ENCODE measurements at regions not wholly inside any gene's neighbourhood (a gene's known extent, or its start where the extent isn't known, plus 50 kb on each side); places are given as distances from the start of the nearest gene placed in this dataset.

DNA sequence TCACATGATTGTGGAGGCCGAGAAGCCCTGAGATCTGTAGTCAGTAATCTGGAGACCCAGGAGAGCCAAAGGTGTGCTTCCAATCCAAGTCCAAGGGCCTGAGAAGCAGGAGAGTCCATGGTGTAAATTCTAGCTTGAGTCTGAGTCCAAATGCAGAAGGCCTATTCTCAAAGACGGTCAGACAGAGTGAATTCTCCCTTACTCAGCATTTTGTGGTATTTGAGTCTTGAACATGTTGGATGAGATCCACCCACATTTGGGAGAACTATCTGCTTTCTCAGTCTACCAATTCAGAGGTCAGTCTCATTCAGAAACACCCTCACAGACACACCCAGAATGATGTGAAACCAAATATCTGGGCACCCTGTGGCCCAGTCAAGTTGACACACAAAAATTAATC is 128.8 kb upstream of the PTCH1 start:
- WGBS, 2 experiments (ENCODE audit: insufficient coverage in 1 of 2, insufficient read length in 1 of 2) = 87 to 95% methylated on average over 2 of the region's 2 CpGs
- H3K27me3 ChIP-seq (ENCODE audit: control insufficient read depth, insufficient read depth, low read length, poor library complexity, severe bottlenecking) = no peaks in the 10 kb centered on the region
- no peaks in the 10 kb centered on the region for H3K4me1 ChIP-seq (ENCODE audit: control insufficient read depth, insufficient read depth, low read length)
- peaks cover 4% of the 10 kb centered on the region for H3K9me3 ChIP-seq (ENCODE audit: control insufficient read depth, low read length)
- Mint-ChIP-seq H3K27me3 (ENCODE audit: insufficient read depth) (no peaks in the 10 kb centered on the region), H3K9me3 (no peaks in the 10 kb centered on the region), H3K27ac (no peak overlapping the region), H3K4me3 (no peak overlapping the region), H3K36me3 (ENCODE audit: low read depth) (no peaks in the 10 kb centered on the region), H3K4me1 (no peaks in the 10 kb centered on the region)
- DNase-seq = no peak
- no peak overlapping the region for H3K9ac ChIP-seq (ENCODE audit: extremely low read depth, low read length, poor library complexity, severe bottlenecking)
- H3K27ac ChIP-seq (ENCODE audit: low read depth, low read length) = no peak overlapping the region
- no peak overlapping the region for H3K4me3 ChIP-seq (ENCODE audit: low read length)
- TF ChIP-seq, protein P1, sequence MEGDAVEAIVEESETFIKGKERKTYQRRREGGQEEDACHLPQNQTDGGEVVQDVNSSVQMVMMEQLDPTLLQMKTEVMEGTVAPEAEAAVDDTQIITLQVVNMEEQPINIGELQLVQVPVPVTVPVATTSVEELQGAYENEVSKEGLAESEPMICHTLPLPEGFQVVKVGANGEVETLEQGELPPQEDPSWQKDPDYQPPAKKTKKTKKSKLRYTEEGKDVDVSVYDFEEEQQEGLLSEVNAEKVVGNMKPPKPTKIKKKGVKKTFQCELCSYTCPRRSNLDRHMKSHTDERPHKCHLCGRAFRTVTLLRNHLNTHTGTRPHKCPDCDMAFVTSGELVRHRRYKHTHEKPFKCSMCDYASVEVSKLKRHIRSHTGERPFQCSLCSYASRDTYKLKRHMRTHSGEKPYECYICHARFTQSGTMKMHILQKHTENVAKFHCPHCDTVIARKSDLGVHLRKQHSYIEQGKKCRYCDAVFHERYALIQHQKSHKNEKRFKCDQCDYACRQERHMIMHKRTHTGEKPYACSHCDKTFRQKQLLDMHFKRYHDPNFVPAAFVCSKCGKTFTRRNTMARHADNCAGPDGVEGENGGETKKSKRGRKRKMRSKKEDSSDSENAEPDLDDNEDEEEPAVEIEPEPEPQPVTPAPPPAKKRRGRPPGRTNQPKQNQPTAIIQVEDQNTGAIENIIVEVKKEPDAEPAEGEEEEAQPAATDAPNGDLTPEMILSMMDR (conservative IDR thresholded peaks at IDR 0.05) = no peak
- no peaks in the 10 kb centered on the region for H3K36me3 ChIP-seq (ENCODE audit: control insufficient read depth, insufficient read depth, low read length)

DNA sequence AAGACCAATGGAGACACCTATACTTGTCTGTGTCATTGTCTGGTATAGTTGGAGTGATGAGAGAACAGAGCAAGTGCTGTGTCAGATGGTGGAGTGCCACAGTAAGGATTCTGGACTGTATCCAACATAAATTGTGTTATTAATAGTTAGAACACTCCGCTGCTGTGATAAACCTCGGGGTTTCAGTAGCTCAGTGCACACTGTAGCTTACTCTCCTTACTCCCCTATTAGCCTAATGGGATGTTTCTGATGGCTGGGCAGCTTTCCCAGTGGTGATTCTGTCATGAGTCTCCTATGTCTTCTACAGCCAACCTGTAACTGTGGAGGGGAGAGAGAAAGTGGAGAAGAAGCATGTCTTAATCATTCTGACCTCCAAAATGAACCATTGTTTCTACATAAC is 127.6 kb upstream of the PTCH1 start:
- no peak overlapping the region for H3K27ac Mint-ChIP-seq
- Histone ChIP-seq H3K9me3 (ENCODE audit: control insufficient read depth, low read length) (peaks cover 4% of the 10 kb centered on the region), H3K4me1 (ENCODE audit: control insufficient read depth, insufficient read depth, low read length) (no peaks in the 10 kb centered on the region), H3K36me3 (ENCODE audit: control insufficient read depth, insufficient read depth, low read length) (no peaks in the 10 kb centered on the region), H3K4me3 (ENCODE audit: low read length) (no peak overlapping the region), H3K27me3 (ENCODE audit: control insufficient read depth, insufficient read depth, low read length, poor library complexity, severe bottlenecking) (no peaks in the 10 kb centered on the region), H3K27ac (ENCODE audit: low read depth, low read length) (no peak overlapping the region), H3K9ac (ENCODE audit: extremely low read depth, low read length, poor library complexity, severe bottlenecking) (no peak overlapping the region)
- H3K4me1 Mint-ChIP-seq = no peaks in the 10 kb centered on the region
- TF ChIP-seq, protein P1 (conservative IDR thresholded peaks at IDR 0.05) = no peak
- H3K9me3 Mint-ChIP-seq = no peaks in the 10 kb centered on the region
- no peaks in the 10 kb centered on the region for H3K36me3 Mint-ChIP-seq (ENCODE audit: low read depth)
- H3K4me3 Mint-ChIP-seq = no peak overlapping the region
- DNase-seq = no peak
- WGBS, 2 experiments (ENCODE audit: insufficient coverage in 1 of 2, insufficient read length in 1 of 2) = 96% methylated on average over 2 of the region's 2 CpGs; no CpG with 5 or more reads in 1 of the 2 experiments
- H3K27me3 Mint-ChIP-seq (ENCODE audit: insufficient read depth) = no peaks in the 10 kb centered on the region

DNA sequence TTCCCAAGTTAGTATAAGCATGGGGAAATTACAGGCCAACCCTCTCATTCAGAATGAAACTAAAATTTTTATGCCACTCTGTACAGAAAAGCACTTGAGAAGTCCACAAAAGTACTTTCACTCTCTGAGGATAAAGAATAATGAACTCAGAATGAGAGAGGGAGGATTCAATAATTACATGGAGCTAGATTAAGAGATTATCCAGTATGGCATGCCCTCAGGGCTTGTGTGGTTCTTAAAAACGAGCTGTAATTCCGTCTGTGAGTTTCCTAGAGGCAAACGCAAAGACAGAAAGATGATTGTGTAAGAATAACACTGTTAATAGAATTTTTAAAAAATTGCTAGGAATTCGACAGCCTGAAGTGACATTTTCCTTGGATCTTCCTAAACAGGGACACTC is 126.8 kb upstream of the PTCH1 start:
- no peak overlapping the region for H3K4me3 Mint-ChIP-seq
- WGBS, 2 experiments (ENCODE audit: insufficient coverage in 1 of 2, insufficient read length in 1 of 2) = 57 to 67% methylated on average over 4 of the region's 4 CpGs

More for the DNA sequence above, 126.8 kb upstream of the PTCH1 start:
- DNase-seq = no peak
- no peaks in the 10 kb centered on the region for H3K9me3 Mint-ChIP-seq
- Histone ChIP-seq H3K4me3 (ENCODE audit: low read length) (no peak overlapping the region), H3K9me3 (ENCODE audit: control insufficient read depth, low read length) (peaks cover 4% of the 10 kb centered on the region), H3K9ac (ENCODE audit: extremely low read depth, low read length, poor library complexity, severe bottlenecking) (no peak overlapping the region), H3K36me3 (ENCODE audit: control insufficient read depth, insufficient read depth, low read length) (no peaks in the 10 kb centered on the region), H3K27ac (ENCODE audit: low read depth, low read length) (no peak overlapping the region), H3K4me1 (ENCODE audit: control insufficient read depth, insufficient read depth, low read length) (no peaks in the 10 kb centered on the region), H3K27me3 (ENCODE audit: control insufficient read depth, insufficient read depth, low read length, poor library complexity, severe bottlenecking) (no peaks in the 10 kb centered on the region)
- no peaks in the 10 kb centered on the region for H3K4me1 Mint-ChIP-seq
- TF ChIP-seq, protein P1 (conservative IDR thresholded peaks at IDR 0.05) = no peak
- no peaks in the 10 kb centered on the region for H3K36me3 Mint-ChIP-seq (ENCODE audit: low read depth)
- H3K27me3 Mint-ChIP-seq (ENCODE audit: insufficient read depth) = no peaks in the 10 kb centered on the region
- no peak overlapping the region for H3K27ac Mint-ChIP-seq
